ENCODE measurements at regions not wholly inside any gene's neighbourhood (a gene's known extent, or its start where the extent isn't known, plus 50 kb on each side); places are given as distances from the start of the nearest gene placed in this dataset.

DNA sequence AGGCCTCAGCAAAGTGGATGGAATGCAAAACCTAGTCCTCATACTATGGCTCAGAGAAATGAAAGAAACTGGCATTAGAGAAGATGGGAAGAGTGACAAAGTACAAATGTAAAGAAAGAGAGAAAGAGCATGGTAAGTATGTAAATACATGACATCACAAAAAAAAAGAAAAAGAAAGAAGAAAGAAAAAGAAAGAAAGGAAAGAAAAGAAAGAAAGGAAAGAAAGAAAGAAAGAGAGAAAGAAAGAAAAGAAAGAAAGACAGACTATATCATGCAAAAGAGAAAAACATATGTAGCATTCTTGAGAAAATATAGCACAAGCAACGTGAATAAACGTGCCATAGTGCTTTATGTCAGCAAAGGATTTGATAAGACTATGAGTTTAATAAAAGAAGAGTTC is 76.1 kb upstream of the CACHD1 start:
- no peak for DNase-seq (ENCODE audit: extremely low spot score)
- ChIA-PET POLR2A (no interaction called here), CTCF (no interaction called here)
- TF ChIP-seq CTCF (IDR thresholded peaks at IDR 0.05; ENCODE audit: control extremely low read depth, extremely low read depth, low read depth, missing control alignments), result no peak

DNA sequence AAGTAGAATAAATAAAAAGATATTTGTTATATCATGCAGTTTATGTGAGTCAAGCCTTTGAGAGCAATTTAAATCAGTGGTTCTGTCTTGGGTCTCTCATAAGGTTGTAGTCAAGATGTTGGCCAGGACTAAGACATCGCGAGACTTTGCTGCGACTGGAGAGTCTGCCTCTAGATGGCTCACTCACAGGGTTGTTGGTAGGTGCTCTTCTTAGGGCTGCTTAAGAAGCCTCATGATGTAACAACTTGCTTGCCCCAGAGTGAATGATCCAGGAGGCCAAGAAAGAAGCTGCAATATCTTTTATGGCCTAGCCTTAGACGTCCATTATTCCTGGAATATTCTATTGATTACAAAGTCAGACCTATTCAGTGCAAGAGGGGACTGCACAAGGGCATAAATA is 73.1 kb upstream of the CACHD1 start:
- DNase-seq (ENCODE audit: extremely low spot score), result no peak
- ChIA-PET POLR2A (no interaction called here), CTCF (no interaction called here)
- TF ChIP-seq CTCF (IDR thresholded peaks at IDR 0.05; ENCODE audit: control extremely low read depth, extremely low read depth, low read depth, missing control alignments), result no peak

- ChIA-PET POLR2A (no interaction called here), CTCF (no interaction called here)
- DNase-seq (ENCODE audit: extremely low spot score), result no peak
Observed at GRCh38 chr1:64397541-64397940, 72.4 kb upstream of the CACHD1 start.

GRCh38 chr1:64398936-64399335 is 71.0 kb upstream of the CACHD1 start:
- no peak for DNase-seq (ENCODE audit: extremely low spot score)
- TF ChIP-seq CTCF (IDR thresholded peaks at IDR 0.05; ENCODE audit: control extremely low read depth, extremely low read depth, low read depth, missing control alignments), result no peak
- ChIA-PET CTCF (interaction anchor here (0.9 to 1.0 kb wide), 2 partner anchors 10 to 11 kb away, joined by 3 read pairs; no protein-coding TSS in a partner anchor), POLR2A (no interaction called here)

More at GRCh38 chr1:64397541-64397940, 72.4 kb upstream of the CACHD1 start:
- TF ChIP-seq CTCF (IDR thresholded peaks at IDR 0.05; ENCODE audit: control extremely low read depth, extremely low read depth, low read depth, missing control alignments), result no peak

GRCh38 chr1:64401285-64401684 is 68.6 kb upstream of the CACHD1 start:
- ChIA-PET CTCF (no interaction called here), POLR2A (no interaction called here)
- TF ChIP-seq CTCF (IDR thresholded peaks at IDR 0.05; ENCODE audit: control extremely low read depth, extremely low read depth, low read depth, missing control alignments), result no peak
- DNase-seq (ENCODE audit: extremely low spot score), result no peak

- CTCF ChIA-PET, result interaction anchor here (1.2 kb wide), 1 partner anchor 18 kb away, joined by 3 read pairs; no protein-coding TSS in a partner anchor
- TF ChIP-seq CTCF (IDR thresholded peaks at IDR 0.05; ENCODE audit: control extremely low read depth, extremely low read depth, low read depth, missing control alignments), result no peak
- POLR2A ChIA-PET, result no interaction called here
- DNase-seq (ENCODE audit: extremely low spot score), result no peak
Observed at GRCh38 chr1:64403331-64403730, 66.6 kb upstream of the CACHD1 start.

GRCh38 chr1:64404202-64404601 is 65.7 kb upstream of the CACHD1 start:
- DNase-seq (ENCODE audit: extremely low spot score), result no peak
- ChIA-PET CTCF (no interaction called here), POLR2A (interaction anchor here (0.6 kb wide), 1 partner anchor 58 kb away, joined by 6 read pairs; no protein-coding TSS in a partner anchor)
- no peak for TF ChIP-seq CTCF (IDR thresholded peaks at IDR 0.05; ENCODE audit: control extremely low read depth, extremely low read depth, low read depth, missing control alignments)

All from GM10248 (cell line).